T-cell (primary cell): ENCODE measurements at regions not wholly inside any gene's neighbourhood (a gene's known extent, or its start where the extent isn't known, plus 50 kb on each side); places are given as distances from the start of the nearest gene placed in this dataset.
"Not testable (repeated sequence)": the region's sequence is repeated elsewhere in the genome, so short reads cannot be mapped to it uniquely, and the experiment has no call there.

Source experiments
- ATAC-seq, 4 experiments: fragments of 200-7000 bp in 3 of 4; fragments of 150-1000 bp in 1 of 4; cut with Tn5 transposase; replicated peaks in 1 of 4; 1 replicate in 3 of 4; 2 replicates in 1 of 4; pipeline ENCODE4 v1.10.0; 2021; ENCODE audit warnings: moderate library complexity in 3 of 4, mild to moderate bottlenecking in 2 of 4, moderate number of reproducible peaks in 1 of 4
- CTCF ChIA-PET, 2 donors: fragments of 300-600 bp; sonication (Branson Sonifier 250); formaldehyde crosslinking; loops; one replicate each; lab custom pipeline; 2022; ENCODE audit warnings: antibody characterized with exemption in 2 of 2; lab: Charles Lee
- POLR2A ChIA-PET, 2 donors: fragments of 300-600 bp; sonication (Branson Sonifier 250); formaldehyde crosslinking; loops; one replicate each; lab custom pipeline; 2022; ENCODE audit warnings: antibody characterized with exemption in 2 of 2; lab: Charles Lee
- DNase-seq, 35 experiments: peaks; one replicate each; pipeline versions ENCODE4 v3.0.0 to v3.0.0-alpha.2; 2013 to 2023
- H3K27ac ChIP-seq: one replicate; pipeline ENCODE4 v1.5.1; 2013; ENCODE audit warnings: low read length
- H3K27me3 ChIP-seq, 2 experiments: replicated peaks in 1 of 2; 1 replicate in 1 of 2; 2 replicates in 1 of 2; pipeline versions ENCODE4 v1.6.1 to v1.7.0; 2013; ENCODE audit warnings: low read length in 1 of 2, mixed read lengths in 1 of 2; ENCODE audit not compliant: control insufficient read depth in 2 of 2, insufficient read depth in 2 of 2; ENCODE audit errors: extremely low read depth in 1 of 2
- H3K36me3 ChIP-seq, 2 donors: 1 replicate in 1 of 2; 2 replicates in 1 of 2; pipeline versions ENCODE4 v1.6.1 to v1.7.0; 2013; ENCODE audit warnings: low read length in 1 of 2; ENCODE audit not compliant: control insufficient read depth in 2 of 2, insufficient read depth in 1 of 2; ENCODE audit errors: extremely low read depth in 1 of 2
- H3K4me1 ChIP-seq, 2 experiments: 1 replicate in 1 of 2; 2 replicates in 1 of 2; pipeline versions ENCODE4 v1.6.1 to v1.7.0; 2013; ENCODE audit warnings: low read length in 2 of 2, mixed read lengths in 1 of 2; ENCODE audit not compliant: insufficient read depth in 2 of 2, control insufficient read depth in 1 of 2; ENCODE audit errors: extremely low read depth in 1 of 2
- H3K4me3 ChIP-seq, 2 donors: 1 replicate in 1 of 2; 2 replicates in 1 of 2; pipeline versions ENCODE4 v1.5.1 to v1.7.0; 2013; ENCODE audit warnings: mild to moderate bottlenecking in 2 of 2, low read length in 1 of 2, moderate library complexity in 1 of 2; ENCODE audit not compliant: control insufficient read depth in 1 of 2; ENCODE audit errors: extremely low read depth in 1 of 2
- H3K9me3 ChIP-seq: 2 replicates; pipeline ENCODE4 v1.7.0; 2013
- H3K27ac Mint-ChIP-seq, 2 donors: one replicate each; pipeline ENCODE4 v1.8.0; 2020 to 2021; ENCODE audit warnings: mild to moderate bottlenecking in 2 of 2, mixed read lengths in 2 of 2
- H3K27me3 Mint-ChIP-seq, 2 donors: one replicate each; pipeline ENCODE4 v1.8.0; 2021 to 2022; ENCODE audit warnings: mixed read lengths in 2 of 2
- H3K36me3 Mint-ChIP-seq: one replicate; pipeline ENCODE4 v1.8.0; 2021; ENCODE audit warnings: mixed read lengths
- H3K4me1 Mint-ChIP-seq, 3 donors: one replicate each; pipeline ENCODE4 v1.8.0; 2020 to 2022; ENCODE audit warnings: mixed read lengths in 3 of 3, mild to moderate bottlenecking in 1 of 3
- H3K4me3 Mint-ChIP-seq, 3 donors: one replicate each; pipeline ENCODE4 v1.8.0; 2020 to 2022; ENCODE audit warnings: mild to moderate bottlenecking in 3 of 3, mixed read lengths in 3 of 3, moderate library complexity in 3 of 3
- H3K9me3 Mint-ChIP-seq, 3 donors: one replicate each; pipeline ENCODE4 v1.8.0; 2020 to 2022; ENCODE audit warnings: mixed read lengths in 3 of 3
- WGBS: methylation state at CpG from one replicate; pipeline ENCODE4 v1.1.5; 2013; ENCODE audit warnings: missing lambda C conversion rate; ENCODE audit not compliant: insufficient coverage; 5-methylcytosine and 5-hydroxymethylcytosine counted together

- peaks cover 0 to 15% of the 10 kb centered on the region in 2 experiments for H3K4me1 ChIP-seq
- H3K9me3 Mint-ChIP-seq, CTCF ChIA-PET, H3K9me3 ChIP-seq, DNase-seq, H3K36me3 Mint-ChIP-seq, H3K36me3 ChIP-seq, H3K27me3 ChIP-seq, POLR2A ChIA-PET, H3K27me3 Mint-ChIP-seq: not testable (repeated sequence)
- peaks cover 0 to 33% (median 0%) of the 10 kb centered on the region in 3 donors for H3K4me1 Mint-ChIP-seq
- peak overlapping the region in 1 of 2 donors; percentile 28 for H3K4me3 ChIP-seq
- ATAC-seq, result peak in 3 of 4 experiments; percentile 37 to 47 (median 46)
- H3K27ac Mint-ChIP-seq, result peak overlapping the region in 1 of 2 donors; percentile 85
- H3K27ac ChIP-seq, result peak overlapping the region; percentile 52
- peak overlapping the region in 2 of 3 donors; percentile 53 to 75 for H3K4me3 Mint-ChIP-seq
- WGBS, result no CpG with 5 or more reads among the region's 17 CpGs
Observed at GRCh38 chr2:87456477-87457128, 291.3 kb upstream of the PLGLB2 start.

- H3K27me3 ChIP-seq, H3K9me3 ChIP-seq, H3K4me3 ChIP-seq, DNase-seq, H3K27ac ChIP-seq, CTCF ChIA-PET, H3K36me3 ChIP-seq, H3K36me3 Mint-ChIP-seq, H3K27me3 Mint-ChIP-seq, POLR2A ChIA-PET, H3K27ac Mint-ChIP-seq, H3K4me3 Mint-ChIP-seq, H3K9me3 Mint-ChIP-seq: not testable (repeated sequence)
- ATAC-seq, result peak in 2 of 4 experiments; percentile 21 to 22
- H3K4me1 Mint-ChIP-seq, result peaks cover 0 to 34% (median 0%) of the 10 kb centered on the region in 3 donors
- no CpG with 5 or more reads among the region's 8 CpGs for WGBS
- peaks cover 0 to 15% of the 10 kb centered on the region in 2 experiments for H3K4me1 ChIP-seq
Observed at GRCh38 chr2:87457129-87457499, 290.8 kb upstream of the PLGLB2 start.

- H3K27ac ChIP-seq, result peak overlapping the region; percentile 38
- H3K36me3 ChIP-seq, H3K36me3 Mint-ChIP-seq, H3K27me3 Mint-ChIP-seq, CTCF ChIA-PET, H3K27me3 ChIP-seq, H3K9me3 ChIP-seq, POLR2A ChIA-PET, H3K4me3 ChIP-seq, DNase-seq, H3K9me3 Mint-ChIP-seq: not testable (repeated sequence)
- peak in 1 of 4 experiments; percentile 7 for ATAC-seq
- H3K4me1 ChIP-seq, result peaks cover 0 to 23% of the 10 kb centered on the region in 2 experiments
- Mint-ChIP-seq H3K27ac (peak overlapping the region in 1 of 2 donors; percentile 82), H3K4me3 (peak overlapping the region in 1 of 3 donors; percentile 83), H3K4me1 (peaks cover 0 to 28% (median 0%) of the 10 kb centered on the region in 3 donors)
- no CpG with 5 or more reads among the region's 3 CpGs for WGBS
Observed at GRCh38 chr2:87458938-87459337, 288.9 kb upstream of the PLGLB2 start.

- H3K9me3 ChIP-seq, H3K27ac Mint-ChIP-seq, H3K27me3 ChIP-seq, H3K36me3 Mint-ChIP-seq, H3K27me3 Mint-ChIP-seq, H3K27ac ChIP-seq, DNase-seq, POLR2A ChIA-PET, H3K9me3 Mint-ChIP-seq, H3K36me3 ChIP-seq, H3K4me3 ChIP-seq, H3K4me3 Mint-ChIP-seq, CTCF ChIA-PET, ATAC-seq: not testable (repeated sequence)
- H3K4me1 ChIP-seq, result peaks cover 0 to 26% of the 10 kb centered on the region in 2 experiments
- peaks cover 0 to 31% (median 1%) of the 10 kb centered on the region in 3 donors for H3K4me1 Mint-ChIP-seq
- WGBS, result no CpG with 5 or more reads among the region's 2 CpGs
Observed at GRCh38 chr2:87460104-87460503, 287.8 kb upstream of the PLGLB2 start.

GRCh38 chr2:87460662-87461061, 287.2 kb upstream of the PLGLB2 start:
- POLR2A ChIA-PET, H3K27ac ChIP-seq, ATAC-seq, CTCF ChIA-PET, H3K27me3 ChIP-seq, H3K9me3 ChIP-seq, DNase-seq, H3K4me3 Mint-ChIP-seq, H3K27ac Mint-ChIP-seq, H3K4me3 ChIP-seq, H3K36me3 Mint-ChIP-seq, H3K36me3 ChIP-seq, H3K27me3 Mint-ChIP-seq, H3K9me3 Mint-ChIP-seq: not testable (repeated sequence)
- H3K4me1 Mint-ChIP-seq, result peaks cover 0 to 34% (median 1%) of the 10 kb centered on the region in 3 donors
- no CpG with 5 or more reads among the region's 1 CpG for WGBS
- H3K4me1 ChIP-seq, result peaks cover 0 to 31% of the 10 kb centered on the region in 2 experiments

- not testable (repeated sequence) for ATAC-seq, H3K36me3 ChIP-seq
- no CpG with 5 or more reads among the region's 4 CpGs for WGBS
Observed at GRCh38 chr2:87461671-87462070, 286.2 kb upstream of the PLGLB2 start.

More at GRCh38 chr2:87461671-87462070, 286.2 kb upstream of the PLGLB2 start:
- H3K4me1 Mint-ChIP-seq, result peaks cover 0 to 37% (median 1%) of the 10 kb centered on the region in 3 donors
- CTCF ChIA-PET, POLR2A ChIA-PET, H3K9me3 Mint-ChIP-seq, DNase-seq, H3K27ac ChIP-seq, H3K4me3 Mint-ChIP-seq, H3K36me3 Mint-ChIP-seq, H3K4me3 ChIP-seq, H3K27me3 Mint-ChIP-seq, H3K27me3 ChIP-seq, H3K9me3 ChIP-seq: not testable (repeated sequence)
- peaks cover 0 to 38% of the 10 kb centered on the region in 2 experiments for H3K4me1 ChIP-seq
- peak overlapping the region in 1 of 2 donors; percentile 59 for H3K27ac Mint-ChIP-seq
